Left ventricle myocardium superior (tissue), 1 donor: ENCODE measurements at regions not wholly inside any gene's neighbourhood (a gene's known extent, or its start where the extent isn't known, plus 50 kb on each side); places are given as distances from the start of the nearest gene placed in this dataset.
A peak's percentile ranks its signal among the peaks of the same experiment; 100 is the strongest.
"Not testable (repeated sequence)": the region's sequence is repeated elsewhere in the genome, so short reads cannot be mapped to it uniquely, and the experiment has no call there.

ENCODE experiments used
- ATAC-seq: fragments of 200-7000 bp; cut with Tn5 transposase; one replicate; pipeline ENCODE4 v1.9.1; 2020; ENCODE audit warnings: mild to moderate bottlenecking, moderate library complexity
- DNase-seq: peaks from one replicate; pipeline ENCODE4 v3.0.0-alpha.2; 2020
- intact Hi-C: fragments of 100-400 bp; cut with micrococcal nuclease; formaldehyde crosslinking; loops from one replicate; pipeline ENCODE4 v1.11.0; 2022
- donor health status: DM: no; HTN: yes; CAD: no; lungs with severe emphysema.

DNA sequence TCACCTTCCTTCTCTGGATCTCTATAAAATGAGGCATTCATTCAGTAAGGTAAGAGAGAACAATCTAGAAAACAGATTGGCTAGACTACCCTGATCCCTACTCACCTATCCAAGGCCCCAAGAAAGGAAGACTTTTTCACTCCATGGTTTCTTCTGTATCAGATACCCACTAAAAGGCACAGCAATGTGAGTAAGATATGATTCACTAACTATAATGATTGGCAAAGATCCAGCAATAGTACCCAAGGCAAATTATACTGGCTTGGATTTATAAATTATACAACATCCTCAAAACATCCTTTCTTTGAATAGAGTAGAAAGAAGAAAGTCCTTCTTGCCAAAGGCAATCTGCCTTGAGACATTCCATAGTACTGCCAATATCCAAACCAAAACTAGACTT is 1432.0 kb upstream of the GOT2 start:
- ATAC-seq (no peak), DNase-seq (no peak)
- intact Hi-C loops: no loop called here

DNA sequence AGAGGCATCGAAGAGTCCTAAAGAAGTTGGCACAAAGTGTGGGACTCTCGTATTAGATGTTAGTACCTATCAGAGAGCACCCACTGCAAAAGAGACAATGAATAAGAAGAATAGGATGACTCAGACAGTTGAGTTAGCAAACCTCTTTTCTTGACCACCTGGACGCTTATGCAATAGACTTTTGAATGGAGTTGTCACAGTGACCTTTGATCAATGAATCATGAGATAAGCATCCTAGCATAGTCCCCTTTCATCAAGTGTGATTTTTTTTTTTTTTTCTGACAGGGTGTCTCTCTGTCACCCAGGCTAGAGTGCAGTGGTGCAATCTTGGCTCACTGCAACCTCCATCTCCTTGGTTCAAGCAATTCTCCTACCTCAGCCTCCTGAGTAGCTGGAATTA is 1417.9 kb upstream of the GOT2 start:
- DNase-seq (no peak), ATAC-seq (no peak)
- intact Hi-C loops: no loop called here

DNA sequence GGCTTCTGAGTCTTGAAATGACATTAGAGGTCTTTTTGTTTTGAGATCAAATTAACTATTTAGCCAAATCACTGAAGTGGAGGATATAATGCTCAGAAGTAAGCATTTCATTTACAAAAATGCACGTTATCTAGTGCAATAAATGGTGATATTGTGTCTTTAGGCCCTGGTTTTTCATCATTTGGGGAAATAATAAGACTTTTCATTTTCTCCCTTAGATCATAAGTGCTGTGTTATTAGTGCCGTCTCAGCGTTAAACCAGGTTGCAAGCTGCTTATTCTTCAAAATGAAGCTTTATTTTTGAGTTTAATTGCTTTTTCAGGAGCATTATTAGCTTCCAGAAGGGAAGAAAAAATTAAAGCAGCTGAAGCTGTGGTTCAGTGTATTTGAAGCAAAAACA is 1416.8 kb upstream of the GOT2 start:
- no peak for ATAC-seq
- intact Hi-C loops: no loop called here

DNA sequence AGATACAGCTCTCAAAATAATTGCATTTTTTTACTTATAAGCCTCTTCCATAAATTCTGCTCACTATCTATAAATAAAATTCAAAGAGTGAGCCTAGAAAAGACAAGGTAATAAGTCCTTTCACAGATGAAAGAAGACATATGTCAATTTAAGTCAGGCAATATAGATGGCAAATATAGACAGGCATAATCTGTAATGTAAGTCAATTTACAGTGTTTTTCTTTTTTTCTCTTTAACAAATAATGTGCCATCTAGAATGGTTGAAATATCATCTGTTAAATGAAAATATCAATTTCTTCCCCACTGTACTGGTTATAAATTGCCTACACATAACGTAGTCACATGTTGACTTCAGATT is 1409.2 kb upstream of the GOT2 start:
- ATAC-seq (no peak), DNase-seq (no peak)
- intact Hi-C loops: no loop called here

More for the DNA sequence above, 1416.8 kb upstream of the GOT2 start:
- DNase-seq: no peak

DNA sequence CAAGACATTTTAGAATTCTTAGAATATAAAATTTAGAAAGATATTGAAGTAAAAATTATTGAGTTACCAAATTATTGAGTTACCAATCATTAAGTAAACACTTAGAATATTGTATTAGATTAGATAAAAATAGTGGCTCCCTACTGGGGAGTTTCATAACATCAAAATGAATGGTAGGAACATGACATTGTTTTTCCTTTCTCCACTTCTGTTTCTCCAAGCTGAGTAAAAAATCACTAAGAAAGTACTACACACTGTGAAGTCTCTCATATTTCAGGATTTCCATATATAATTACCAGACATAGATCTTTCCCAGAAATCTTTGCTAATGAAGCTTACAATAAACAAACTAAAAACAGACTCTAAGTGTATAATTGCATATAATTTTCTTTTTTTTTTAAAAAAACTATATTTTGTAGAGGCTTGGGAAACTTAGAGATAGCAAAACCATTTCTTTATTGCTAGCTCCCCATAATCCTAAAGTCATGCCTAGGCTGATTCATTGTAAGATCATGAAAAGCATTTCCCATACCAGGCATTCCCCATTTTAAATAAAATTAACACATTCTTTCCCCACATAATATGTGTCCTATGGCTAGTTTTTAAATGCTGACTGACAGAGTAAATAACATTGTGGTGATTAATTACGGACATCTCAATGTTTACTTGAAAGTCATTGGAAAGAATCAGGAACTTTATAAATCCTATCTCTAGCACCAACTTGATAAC is 1408.7 kb upstream of the GOT2 start:
- intact Hi-C loops: no loop called here
- ATAC-seq (no peak), DNase-seq (no peak)

DNA sequence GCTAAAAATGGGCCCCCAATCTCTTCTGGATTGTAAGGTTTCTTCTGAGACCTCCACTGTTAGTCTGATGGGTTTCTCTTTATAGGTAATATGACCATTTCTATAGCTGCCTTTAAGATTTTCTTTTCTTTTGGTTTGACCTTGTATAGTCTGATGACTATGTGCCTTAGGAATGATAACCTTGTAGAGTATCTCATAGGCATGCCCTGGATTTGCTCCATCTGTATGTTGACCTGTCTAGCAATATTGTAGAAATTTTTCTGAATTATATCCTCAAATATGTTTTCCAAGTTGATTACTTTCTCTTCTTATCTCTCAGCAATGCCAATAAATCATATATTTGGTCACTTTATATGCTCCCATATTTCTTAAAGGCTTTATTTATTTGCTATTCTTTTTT is 1403.8 kb upstream of the GOT2 start:
- intact Hi-C loops: no loop called here
- ATAC-seq (no peak), DNase-seq (no peak)

DNA sequence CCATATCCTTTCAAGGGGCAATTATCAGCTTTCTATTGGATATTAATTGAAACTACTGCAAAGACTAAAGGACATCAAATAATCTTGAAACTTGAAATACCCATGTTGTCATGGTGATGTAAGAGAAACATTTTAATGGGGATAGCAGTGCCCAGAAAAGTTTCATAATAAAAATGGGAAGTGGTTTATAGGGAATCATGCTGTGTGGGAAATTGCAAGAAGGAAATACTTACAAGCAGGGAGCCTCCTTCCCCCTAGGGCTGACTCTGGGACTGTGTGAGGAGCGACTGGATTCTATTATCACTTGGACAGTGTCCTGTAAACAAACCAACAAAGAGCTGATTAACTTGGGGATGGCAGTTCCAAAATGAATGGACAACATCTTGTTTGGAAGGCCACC is 1393.1 kb upstream of the GOT2 start:
- DNase-seq: no peak
- intact Hi-C loops: no loop called here
- ATAC-seq: peak; percentile 41

DNA sequence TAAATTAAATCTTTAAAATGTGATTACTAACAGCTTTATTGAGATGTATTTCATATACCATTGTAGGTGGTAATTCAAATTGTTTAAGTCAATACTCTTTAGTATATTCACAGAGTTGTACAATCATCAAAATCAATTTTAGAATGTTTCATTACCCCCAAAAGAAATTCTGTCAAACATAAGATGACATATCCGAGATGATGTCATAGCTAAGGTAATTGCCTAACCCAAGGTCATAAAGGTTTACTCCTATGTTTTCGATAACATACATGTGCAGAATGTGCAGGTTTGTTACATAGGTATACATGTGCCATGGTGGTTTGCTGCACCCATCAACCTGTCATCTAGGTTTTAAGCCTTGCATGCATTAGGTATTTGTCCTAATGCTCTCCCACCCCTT is 1392.0 kb upstream of the GOT2 start:
- ATAC-seq, DNase-seq, intact Hi-C loops: not testable (repeated sequence)

DNA sequence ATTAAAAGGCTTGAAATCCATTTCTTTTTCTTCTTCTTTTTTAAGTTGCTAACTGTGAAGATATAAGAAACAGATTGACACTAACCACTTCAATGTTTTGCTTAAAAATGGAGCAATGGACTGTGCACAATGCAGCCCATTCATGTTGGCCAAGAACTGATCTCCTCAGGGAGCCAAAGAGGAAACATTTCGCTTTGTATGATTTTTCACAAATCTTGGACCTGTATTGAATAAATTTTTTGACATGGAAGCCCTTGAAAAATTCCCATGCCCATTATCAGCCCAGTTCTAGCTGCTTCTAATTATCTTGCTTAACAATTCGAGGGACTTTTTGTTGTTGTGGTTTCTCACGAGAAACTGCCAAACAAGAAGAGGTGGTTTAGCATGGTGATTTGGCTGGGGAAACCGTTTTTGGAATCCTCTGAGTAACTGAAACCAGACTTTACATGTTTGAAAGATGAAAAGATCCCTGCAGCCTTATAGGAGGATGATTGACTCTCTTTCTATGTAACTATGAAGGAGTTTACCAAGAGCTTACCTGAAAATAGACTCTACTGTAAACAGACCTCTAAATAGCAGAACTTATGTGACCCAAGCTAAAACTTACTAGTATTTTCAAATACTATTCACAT is 1389.4 kb upstream of the GOT2 start:
- intact Hi-C loops: no loop called here
- ATAC-seq (peak; percentile 43), DNase-seq (no peak)

DNA sequence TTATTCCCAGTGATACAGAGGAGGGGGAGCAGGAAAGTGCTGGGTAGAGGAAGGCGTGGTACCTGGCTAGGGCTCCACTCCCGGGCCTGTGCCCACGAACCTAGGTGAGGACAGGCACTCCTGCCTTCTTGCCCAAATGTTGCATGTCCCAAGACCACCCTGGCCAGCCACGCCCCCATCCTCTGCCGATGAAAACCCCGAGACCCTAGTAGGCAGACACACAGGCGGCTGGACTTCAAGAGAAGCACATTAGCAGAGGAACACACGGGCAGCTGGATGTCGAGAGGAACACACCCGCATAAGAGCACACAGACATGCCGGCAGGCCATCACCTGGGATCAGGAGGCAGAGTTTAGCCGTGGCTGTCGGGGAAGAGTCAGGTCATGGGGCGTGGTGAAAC is 1386.5 kb upstream of the GOT2 start:
- intact Hi-C loops: no loop called here
- DNase-seq: no peak
- ATAC-seq: no peak

DNA sequence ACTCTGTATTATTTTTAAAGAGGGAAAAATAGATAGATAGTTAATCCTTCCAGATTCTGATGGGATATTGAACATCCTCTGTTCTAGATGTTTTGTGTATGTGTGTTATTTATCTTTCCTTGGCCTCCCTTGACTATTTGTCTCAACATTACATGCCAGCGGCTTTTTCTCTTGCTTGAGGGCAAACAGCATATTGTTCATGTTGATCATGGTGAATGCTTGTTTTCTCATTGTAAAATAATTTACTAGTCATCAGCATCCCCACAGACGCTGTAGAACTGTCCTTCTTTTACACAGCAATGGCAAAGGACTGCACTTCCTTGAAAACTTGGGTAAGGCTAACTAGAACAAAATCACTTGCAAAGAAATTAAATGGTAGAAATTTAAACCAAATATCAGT is 1376.4 kb upstream of the GOT2 start:
- intact Hi-C loops: loop anchor here (10.0 kb wide), 1 partner anchor 76 kb away; no protein-coding TSS in a partner anchor
- no peak for ATAC-seq
- no peak for DNase-seq

DNA sequence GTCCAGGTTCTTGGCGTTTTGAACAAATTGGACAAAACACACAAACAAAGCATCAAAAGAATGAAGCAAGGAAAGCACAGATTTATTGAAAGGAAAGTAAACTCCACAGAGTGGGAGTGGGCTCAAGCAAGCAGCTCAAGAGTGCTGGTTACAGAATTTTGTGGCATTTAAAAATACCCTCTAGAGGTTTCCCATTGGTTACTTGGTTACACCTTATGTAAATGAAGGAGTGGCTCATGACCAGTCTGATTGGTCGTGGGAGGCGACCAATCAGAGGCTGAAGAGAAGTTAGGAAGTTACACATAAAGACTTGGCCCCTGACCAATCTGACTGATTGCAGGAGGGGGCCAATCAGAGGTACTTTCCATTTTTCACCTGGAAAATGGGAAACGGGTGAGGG is 1373.8 kb upstream of the GOT2 start:
- no peak for DNase-seq
- intact Hi-C loops: no loop called here
- ATAC-seq: no peak

DNA sequence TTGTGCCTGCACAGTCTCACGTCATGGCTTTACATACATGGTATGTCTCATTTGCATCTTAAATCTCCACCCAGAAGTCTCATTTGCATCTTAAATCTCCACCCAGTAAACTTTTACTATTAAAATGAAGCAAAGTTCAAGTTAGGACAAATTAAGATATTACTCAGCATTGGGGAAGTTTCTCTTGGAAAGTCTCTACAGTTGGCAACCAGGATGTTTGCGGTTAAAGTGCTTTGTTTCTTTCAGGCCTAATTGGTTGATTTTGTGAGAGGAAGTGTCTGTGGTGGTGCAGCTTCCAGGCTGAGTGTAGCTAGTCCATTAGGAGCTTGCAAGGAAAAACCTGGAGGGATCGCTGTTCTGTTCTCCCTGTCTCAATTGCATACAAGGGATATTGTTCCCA is 1373.3 kb upstream of the GOT2 start:
- DNase-seq (no peak), ATAC-seq (peak; percentile 14)
- intact Hi-C loops: no loop called here

DNA sequence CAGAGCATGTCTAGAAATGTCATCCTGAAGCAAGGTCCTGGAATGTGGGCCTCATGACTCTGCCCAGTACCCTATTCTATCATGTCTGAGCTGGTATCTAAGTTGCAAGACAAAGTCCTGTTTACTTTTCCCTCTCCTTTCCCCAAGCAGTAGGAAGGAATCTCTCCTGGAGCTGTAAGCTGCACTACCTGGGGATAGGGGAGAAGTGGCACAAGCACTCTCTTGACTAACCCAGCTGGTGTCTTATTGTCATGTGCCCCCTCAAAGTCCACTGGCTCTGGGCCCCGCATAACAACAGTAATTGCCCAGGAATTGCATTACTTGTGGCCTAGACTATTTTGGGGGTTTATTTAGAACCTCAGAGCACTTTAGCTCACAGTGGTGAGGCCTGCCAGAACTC is 1366.3 kb upstream of the GOT2 start:
- intact Hi-C loops: no loop called here
- no peak for ATAC-seq
- no peak for DNase-seq

DNA sequence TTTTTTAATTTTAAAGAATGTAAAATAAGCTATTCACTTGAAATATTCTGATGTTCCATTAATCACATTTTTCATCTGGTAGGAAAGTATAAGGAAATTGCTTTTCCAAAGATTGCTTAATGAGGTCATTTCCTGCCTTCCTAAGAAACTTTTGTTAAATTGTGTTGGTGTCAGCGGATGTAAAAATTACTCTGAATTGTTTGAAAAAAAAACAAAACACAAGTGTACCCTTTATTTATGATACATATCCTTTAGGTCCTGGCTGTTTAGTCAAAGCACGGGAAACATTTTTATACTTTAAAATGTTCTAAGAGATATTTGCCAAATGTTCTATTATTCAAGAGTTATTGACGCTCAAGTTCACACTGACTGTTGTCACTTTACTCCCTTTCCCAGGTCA is 1357.4 kb upstream of the GOT2 start:
- no peak for DNase-seq
- intact Hi-C loops: no loop called here
- ATAC-seq: no peak

DNA sequence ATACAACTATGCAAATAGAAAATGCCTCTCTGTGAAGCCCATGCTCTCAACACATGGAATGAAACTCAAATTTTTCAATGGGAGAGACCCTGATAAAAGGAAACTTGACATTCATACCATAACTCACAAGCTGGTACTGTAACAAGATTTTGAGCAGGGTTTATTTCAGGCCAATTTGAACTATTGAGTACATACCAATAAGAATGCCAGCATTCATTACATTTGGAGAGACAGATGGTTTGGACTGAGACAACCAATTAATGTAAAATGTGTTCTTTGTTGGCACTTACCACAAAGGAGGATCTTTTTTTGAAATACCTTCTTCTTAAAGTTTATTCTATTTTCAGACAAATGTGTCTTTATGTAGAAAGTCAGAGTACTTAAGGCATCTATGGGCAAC is 1357.0 kb upstream of the GOT2 start:
- DNase-seq: no peak
- no peak for ATAC-seq
- intact Hi-C loops: no loop called here

DNA sequence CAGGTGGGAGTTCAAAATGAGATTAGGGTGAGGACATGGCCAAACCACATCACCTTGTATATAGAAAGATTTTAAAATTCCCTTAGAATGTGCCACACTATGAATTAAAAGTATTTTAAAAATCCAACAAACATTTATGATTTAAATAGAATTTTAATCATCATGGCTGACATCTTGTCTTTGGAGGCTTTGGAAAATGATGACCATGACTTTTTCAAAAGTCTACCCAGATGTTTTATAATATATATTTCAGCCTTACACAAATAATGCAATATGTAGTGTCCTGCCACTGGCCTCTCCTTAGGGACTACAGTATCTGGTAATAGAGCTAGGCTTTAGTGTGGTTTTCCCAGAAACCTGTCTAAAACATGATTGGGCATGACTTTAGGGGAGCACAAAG is 1353.4 kb upstream of the GOT2 start:
- intact Hi-C loops: no loop called here
- DNase-seq: no peak

DNA sequence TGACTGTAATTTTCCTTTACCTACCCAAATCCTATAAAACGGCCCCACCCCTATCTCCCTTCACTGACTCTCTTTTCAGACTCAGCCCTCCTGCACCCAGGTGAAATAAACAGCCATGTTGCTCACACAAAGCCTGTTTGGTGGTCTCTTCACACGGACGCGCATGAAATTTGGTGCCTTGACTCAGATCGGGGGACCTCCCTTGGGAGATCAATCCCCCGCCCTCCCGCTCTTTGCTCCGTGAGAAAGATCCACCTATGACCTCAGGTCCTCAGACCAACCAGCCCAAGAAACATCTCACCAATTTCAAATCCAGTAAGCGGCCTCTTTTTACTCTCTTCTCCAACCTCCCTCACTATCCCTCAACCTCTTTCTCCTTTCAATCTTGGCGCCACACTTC is 1344.7 kb upstream of the GOT2 start:
- DNase-seq, ATAC-seq, intact Hi-C loops: not testable (repeated sequence)

More for the DNA sequence above, 1353.4 kb upstream of the GOT2 start:
- no peak for ATAC-seq

DNA sequence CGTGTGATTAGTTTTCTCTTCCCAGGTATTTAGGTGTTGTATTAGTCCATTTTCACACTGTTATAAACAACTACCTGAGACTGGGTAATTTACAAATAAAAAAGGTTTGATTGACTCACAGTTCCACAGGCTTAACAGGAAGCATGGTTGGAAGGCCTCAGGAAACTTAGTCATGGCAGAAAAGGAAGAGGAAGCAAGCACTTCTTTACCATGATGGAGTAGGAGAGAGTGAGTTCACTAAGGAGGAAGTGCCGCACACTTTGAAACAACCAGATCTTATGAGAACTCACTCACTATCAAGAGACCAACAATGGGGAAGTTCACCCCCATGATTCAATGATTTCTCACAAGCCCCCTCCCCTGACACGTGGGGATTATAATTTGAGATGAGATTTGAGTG is 1343.7 kb upstream of the GOT2 start:
- ATAC-seq: no peak
- intact Hi-C loops: no loop called here
- no peak for DNase-seq

DNA sequence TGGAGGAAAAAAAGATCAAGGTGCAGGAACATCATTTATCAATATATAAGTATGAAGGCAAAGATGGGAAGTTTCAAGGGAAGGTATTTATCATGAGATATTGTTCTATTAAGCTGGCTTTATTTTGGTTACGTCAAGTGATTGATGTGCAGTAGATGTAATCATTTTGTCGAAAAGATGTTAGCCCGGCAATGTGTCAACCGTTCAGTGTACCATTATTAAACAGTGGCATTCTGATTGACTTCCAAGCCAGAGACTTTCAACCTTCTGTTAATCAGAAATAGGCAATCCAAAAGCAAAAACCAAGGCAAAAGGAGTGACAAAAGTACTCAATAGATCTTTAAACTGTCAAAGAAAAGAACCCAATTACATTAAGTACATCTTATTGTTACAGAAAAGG is 1340.3 kb upstream of the GOT2 start:
- intact Hi-C loops: no loop called here
- DNase-seq: no peak
- ATAC-seq: no peak

DNA sequence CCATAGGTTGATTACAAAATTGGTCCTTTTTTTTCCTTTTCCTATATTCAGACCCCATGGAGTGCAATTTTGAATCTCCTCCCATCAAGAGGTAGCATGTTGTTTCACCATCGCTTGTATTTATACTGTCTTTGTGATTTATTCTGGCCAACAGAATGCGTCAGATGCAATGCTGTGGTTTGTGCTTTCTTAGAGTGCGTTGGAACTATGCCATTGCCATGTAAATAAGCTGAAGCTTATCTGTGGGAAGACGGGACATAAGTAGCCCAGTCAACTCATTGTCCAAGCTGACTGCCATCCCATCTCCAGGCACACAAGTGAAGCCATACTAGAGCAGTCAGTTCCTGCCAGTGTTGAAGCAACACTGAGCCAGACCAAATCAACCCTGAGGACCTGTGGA is 1339.3 kb upstream of the GOT2 start:
- no peak for DNase-seq
- ATAC-seq: no peak
- intact Hi-C loops: no loop called here
